Small intestine (tissue), 7 donors: ENCODE measurements at regions not wholly inside any gene's neighbourhood (a gene's known extent, or its start where the extent isn't known, plus 50 kb on each side); places are given as distances from the start of the nearest gene placed in this dataset.
"Not testable (repeated sequence)": the region's sequence is repeated elsewhere in the genome, so short reads cannot be mapped to it uniquely, and the experiment has no call there.

Source experiments
- DNase-seq, 2 donors: peaks; one replicate each; pipeline versions ENCODE4 v3.0.0 to v3.0.0-alpha.2; 2013
- FAIRE-seq: peaks from 2 replicates; lab custom pipeline; 2012; peaks lifted over from hg19 to GRCh38; lab: Jason Lieb, UNC
- H3K27ac ChIP-seq, 3 donors: one replicate each; pipeline ENCODE4 v1.5.1; 2013; ENCODE audit warnings: low read length in 2 of 3, mild to moderate bottlenecking in 2 of 3, control low read depth in 1 of 3, inconsistent platforms in 1 of 3, low read depth in 1 of 3, moderate library complexity in 1 of 3
- H3K27me3 ChIP-seq, 3 donors: one replicate each; pipeline ENCODE4 v1.6.1; 2013; ENCODE audit warnings: low read length in 3 of 3, inconsistent platforms in 1 of 3; ENCODE audit not compliant: control insufficient read depth in 3 of 3, insufficient read depth in 3 of 3
- H3K36me3 ChIP-seq, 3 donors: one replicate each; pipeline ENCODE4 v1.6.1; 2013; ENCODE audit warnings: low read length in 3 of 3, inconsistent platforms in 1 of 3, low read depth in 1 of 3, mild to moderate bottlenecking in 1 of 3, moderate library complexity in 1 of 3; ENCODE audit not compliant: control insufficient read depth in 3 of 3, insufficient read depth in 2 of 3
- H3K4me1 ChIP-seq, 3 donors: one replicate each; pipeline ENCODE4 v1.6.1; 2013; ENCODE audit warnings: low read length in 2 of 3, inconsistent platforms in 1 of 3, low read depth in 1 of 3, mild to moderate bottlenecking in 1 of 3, moderate library complexity in 1 of 3; ENCODE audit not compliant: control insufficient read depth in 3 of 3, insufficient read depth in 2 of 3
- H3K4me3 ChIP-seq, 3 donors: one replicate each; pipeline ENCODE4 v1.5.1; 2013; ENCODE audit warnings: low read length in 3 of 3, control low read depth in 1 of 3, inconsistent platforms in 1 of 3, low read depth in 1 of 3, mild to moderate bottlenecking in 1 of 3, moderate library complexity in 1 of 3
- H3K9me3 ChIP-seq, 2 donors: one replicate each; pipeline ENCODE4 v1.6.1; 2013; ENCODE audit warnings: low read depth in 1 of 2, low read length in 1 of 2; ENCODE audit not compliant: control insufficient read depth in 2 of 2, insufficient read depth in 1 of 2
- WGBS, 3 donors: extraction: QIAGEN DNeasy Blood & Tissue Kit; methylation state at CpG; one replicate each; pipeline ENCODE4 v1.1.7; 2013; 5-methylcytosine and 5-hydroxymethylcytosine counted together
- donor health status: healthy with polysubstance abuse.
- donor health status: control.
- donor health status: control.
- donor health status: Bipolar disorder and iron deficiency.
- donor health status: healthy.

GRCh38 chr4:170940043-170940724 is 850.4 kb upstream of the AADAT start:
- H3K27me3 ChIP-seq: no peaks in the 10 kb centered on the region
- no peak for FAIRE-seq
- WGBS, 3 donors: 74 to 81% (median 75%) methylated on average over 7 of the region's 7 CpGs
- H3K9me3 ChIP-seq: peaks cover 0 to 5% of the 10 kb centered on the region in 2 donors
- H3K4me3 ChIP-seq: no peak overlapping the region
- no peak overlapping the region for H3K27ac ChIP-seq
- no peak for DNase-seq
- H3K36me3 ChIP-seq: no peaks in the 10 kb centered on the region
- no peaks in the 10 kb centered on the region for H3K4me1 ChIP-seq

- DNase-seq (no peak), FAIRE-seq (no peak)
- Histone ChIP-seq H3K27ac (no peak overlapping the region), H3K4me1 (no peaks in the 10 kb centered on the region), H3K9me3 (peaks cover 0 to 5% of the 10 kb centered on the region in 2 donors), H3K27me3 (no peaks in the 10 kb centered on the region), H3K4me3 (no peak overlapping the region), H3K36me3 (no peaks in the 10 kb centered on the region)
- 32 to 67% (median 62%) methylated on average over 1 of the region's 1 CpG for WGBS, 3 donors
These were observed 848.8 kb upstream of the AADAT start for GRCh38 chr4:170938588-170938987.

GRCh38 chr4:170931321-170931720 is 841.6 kb upstream of the AADAT start:
- H3K4me3 ChIP-seq: no peak overlapping the region
- DNase-seq: no peak
- no peaks in the 10 kb centered on the region for H3K9me3 ChIP-seq
- H3K36me3 ChIP-seq: no peaks in the 10 kb centered on the region
- FAIRE-seq: no peak
- H3K27ac ChIP-seq: no peak overlapping the region
- WGBS, 3 donors: 54 to 70% (median 58%) methylated on average over 2 of the region's 2 CpGs
- no peaks in the 10 kb centered on the region for H3K27me3 ChIP-seq
- H3K4me1 ChIP-seq: no peaks in the 10 kb centered on the region

GRCh38 chr4:170888660-170889059 is 798.9 kb upstream of the AADAT start:
- Histone ChIP-seq H3K27ac (no peak overlapping the region), H3K9me3 (peaks cover 0 to 7% of the 10 kb centered on the region in 2 donors), H3K4me1 (no peaks in the 10 kb centered on the region), H3K4me3 (no peak overlapping the region), H3K27me3 (no peaks in the 10 kb centered on the region), H3K36me3 (no peaks in the 10 kb centered on the region)
- DNase-seq: no peak
- no peak for FAIRE-seq

- H3K9me3 ChIP-seq: no peaks in the 10 kb centered on the region
These were observed 797.6 kb upstream of the AADAT start for GRCh38 chr4:170887396-170887795.

GRCh38 chr4:170884969-170885570 is 795.3 kb upstream of the AADAT start:
- WGBS, 3 donors: 70 to 89% (median 71%) methylated on average over 1 of the region's 1 CpG
- DNase-seq: no peak
- Histone ChIP-seq H3K4me1 (no peaks in the 10 kb centered on the region), H3K27me3 (no peaks in the 10 kb centered on the region), H3K27ac (no peak overlapping the region), H3K36me3 (no peaks in the 10 kb centered on the region), H3K4me3 (no peak overlapping the region), H3K9me3 (no peaks in the 10 kb centered on the region)
- no peak for FAIRE-seq

More at GRCh38 chr4:170887396-170887795, 797.6 kb upstream of the AADAT start:
- H3K27ac ChIP-seq: no peak overlapping the region
- no peaks in the 10 kb centered on the region for H3K27me3 ChIP-seq
- H3K4me3 ChIP-seq: no peak overlapping the region
- no peak for FAIRE-seq
- no peaks in the 10 kb centered on the region for H3K4me1 ChIP-seq
- WGBS, 3 donors: 52 to 85% (median 63%) methylated on average over 3 of the region's 3 CpGs
- no peak for DNase-seq
- no peaks in the 10 kb centered on the region for H3K36me3 ChIP-seq

GRCh38 chr4:170881646-170882045 is 791.9 kb upstream of the AADAT start:
- H3K27ac ChIP-seq, H3K4me3 ChIP-seq, H3K27me3 ChIP-seq, H3K4me1 ChIP-seq, H3K9me3 ChIP-seq, FAIRE-seq, DNase-seq, H3K36me3 ChIP-seq: not testable (repeated sequence)

- Histone ChIP-seq H3K4me3 (no peak overlapping the region), H3K27ac (no peak overlapping the region), H3K27me3 (no peaks in the 10 kb centered on the region), H3K9me3 (no peaks in the 10 kb centered on the region), H3K4me1 (no peaks in the 10 kb centered on the region), H3K36me3 (no peaks in the 10 kb centered on the region)
- DNase-seq (no peak), FAIRE-seq (no peak)
- WGBS, 3 donors: 93 to 96% (median 93%) methylated on average over 1 of the region's 1 CpG
These were observed 786.1 kb upstream of the AADAT start for GRCh38 chr4:170875868-170876267.

GRCh38 chr4:170872794-170873193 is 783.0 kb upstream of the AADAT start:
- DNase-seq: no peak
- no peaks in the 10 kb centered on the region for H3K9me3 ChIP-seq
- no peak overlapping the region for H3K4me3 ChIP-seq
- no peaks in the 10 kb centered on the region for H3K27me3 ChIP-seq
- H3K36me3 ChIP-seq: no peaks in the 10 kb centered on the region
- no peaks in the 10 kb centered on the region for H3K4me1 ChIP-seq
- no peak for FAIRE-seq
- H3K27ac ChIP-seq: no peak overlapping the region
